ENCODE measurements at regions not wholly inside any gene's neighbourhood (a gene's known extent, or its start where the extent isn't known, plus 50 kb on each side); places are given as distances from the start of the nearest gene placed in this dataset.

GRCh38 chr5:2626572-2626971 is 124.9 kb downstream of the IRX2 start:
- DNase-seq, result no peak
- Histone ChIP-seq H3K27ac (no peak overlapping the region), H3K4me1 (no peaks in the 10 kb centered on the region), H3K4me3 (no peak overlapping the region), H3K36me3 (no peaks in the 10 kb centered on the region), H3K9me3 (no peaks in the 10 kb centered on the region), H3K27me3 (peaks cover 0 to 7% (median 0%) of the 10 kb centered on the region in 4 donors)
- WGBS, 2 donors, result 85 to 86% methylated on average over 2 of the region's 2 CpGs
- ATAC-seq, result no peak
- TF ChIP-seq CTCF (IDR thresholded peaks at IDR 0.05), result no peak
- FAIRE-seq, result no peak
- intact Hi-C loops (cut with DNase I), result no loop called here

- no peaks in the 10 kb centered on the region for H3K27me3 ChIP-seq
- WGBS, 2 donors, result 44 to 55% methylated on average over 5 of the region's 5 CpGs
- intact Hi-C loops (cut with DNase I), result no loop called here
- H3K4me1 ChIP-seq, result no peaks in the 10 kb centered on the region
- ATAC-seq, result no peak
- TF ChIP-seq CTCF (IDR thresholded peaks at IDR 0.05), result no peak
- H3K36me3 ChIP-seq, result no peaks in the 10 kb centered on the region
- FAIRE-seq, result no peak
- no peak overlapping the region for H3K4me3 ChIP-seq
- DNase-seq, result no peak
- no peaks in the 10 kb centered on the region for H3K9me3 ChIP-seq
- no peak overlapping the region for H3K27ac ChIP-seq
These were observed 128.6 kb downstream of the IRX2 start for GRCh38 chr5:2622866-2623265.

GRCh38 chr5:2621631-2622030 is 129.8 kb downstream of the IRX2 start:
- Histone ChIP-seq H3K4me3 (no peak overlapping the region), H3K27ac (no peak overlapping the region), H3K9me3 (no peaks in the 10 kb centered on the region), H3K27me3 (no peaks in the 10 kb centered on the region), H3K4me1 (no peaks in the 10 kb centered on the region), H3K36me3 (no peaks in the 10 kb centered on the region)
- intact Hi-C loops (cut with DNase I), result no loop called here
- ATAC-seq, result no peak
- 58 to 69% methylated on average over 8 of the region's 8 CpGs for WGBS, 2 donors
- FAIRE-seq, result no peak
- no peak for DNase-seq
- TF ChIP-seq CTCF (IDR thresholded peaks at IDR 0.05), result no peak

- Histone ChIP-seq H3K27ac (no peak overlapping the region), H3K4me1 (no peaks in the 10 kb centered on the region), H3K4me3 (no peak overlapping the region), H3K36me3 (no peaks in the 10 kb centered on the region), H3K9me3 (no peaks in the 10 kb centered on the region), H3K27me3 (no peaks in the 10 kb centered on the region)
- intact Hi-C loops (cut with DNase I), result no loop called here
- WGBS, 2 donors, result 55 to 71% methylated on average over 6 of the region's 6 CpGs
- no peak for DNase-seq
- ATAC-seq, result no peak
- no peak for TF ChIP-seq CTCF (IDR thresholded peaks at IDR 0.05)
- FAIRE-seq, result no peak
These were observed 132.3 kb downstream of the IRX2 start for GRCh38 chr5:2619216-2619615.

GRCh38 chr5:2617461-2617860 is 134.0 kb downstream of the IRX2 start:
- intact Hi-C loops (cut with DNase I), result no loop called here
- TF ChIP-seq CTCF (IDR thresholded peaks at IDR 0.05), result no peak
- Histone ChIP-seq H3K4me1 (no peaks in the 10 kb centered on the region), H3K27ac (no peak overlapping the region), H3K4me3 (no peak overlapping the region), H3K36me3 (no peaks in the 10 kb centered on the region), H3K9me3 (no peaks in the 10 kb centered on the region), H3K27me3 (no peaks in the 10 kb centered on the region)
- FAIRE-seq (no peak), DNase-seq (no peak), ATAC-seq (no peak)
- 59 to 61% methylated on average over 5 of the region's 5 CpGs for WGBS, 2 donors
